ENCODE measurements at regions not wholly inside any gene's neighbourhood (a gene's known extent, or its start where the extent isn't known, plus 50 kb on each side); places are given as distances from the start of the nearest gene placed in this dataset.

GRCh38 chr3:70608434-70608833 lies 296.0 kb upstream of the MDFIC2 start:
- H3K9me2 ChIP-seq (ENCODE audit: insufficient read depth, low read length) = no peaks in the 10 kb centered on the region
- H4K20me1 ChIP-seq (ENCODE audit: insufficient read depth) = no peaks in the 10 kb centered on the region
- no peaks in the 10 kb centered on the region for H3K9me3 ChIP-seq (ENCODE audit: low read length)
- no peak overlapping the region for H3K9ac ChIP-seq (ENCODE audit: low read length)
- no peak overlapping the region for H3K4me3 ChIP-seq (ENCODE audit: low read length)
- H2AFZ ChIP-seq (ENCODE audit: low read depth, low read length) = no peak overlapping the region
- no peaks in the 10 kb centered on the region for H3K27me3 ChIP-seq (ENCODE audit: insufficient read depth, low read depth, low read length)
- H3K36me3 ChIP-seq (ENCODE audit: insufficient read depth, low read length) = no peaks in the 10 kb centered on the region
- H3F3A ChIP-seq (ENCODE audit: insufficient read depth, low read length, poor library complexity, severe bottlenecking) = no peaks in the 10 kb centered on the region
- H3K79me2 ChIP-seq (replicated peaks; ENCODE audit: insufficient read depth, low read length) = no peaks in the 10 kb centered on the region
- no peak overlapping the region for H3K4me2 ChIP-seq (ENCODE audit: low read length)
- TF ChIP-seq TAF1 (IDR thresholded peaks at IDR 0.05; ENCODE audit: low read depth) (no peak), EP300 (conservative IDR thresholded peaks at IDR 0.05; ENCODE audit: poor library complexity, severe bottlenecking) (no peak), MXI1 (conservative IDR thresholded peaks at IDR 0.05; ENCODE audit: poor library complexity, severe bottlenecking) (no peak), REST (IDR thresholded peaks at IDR 0.05; ENCODE audit: borderline replicate concordance) (no peak), CTCF (IDR thresholded peaks at IDR 0.05; ENCODE audit: poor library complexity, severe bottlenecking) (no peak), POLR2AphosphoS5 (IDR thresholded peaks at IDR 0.05) (no peak), SMC3 (conservative IDR thresholded peaks at IDR 0.05; ENCODE audit: poor library complexity) (no peak), EZH2 (IDR thresholded peaks at IDR 0.05; ENCODE audit: borderline replicate concordance, insufficient read depth, low read length, poor library complexity, severe bottlenecking) (no peak), RAD21 (conservative IDR thresholded peaks at IDR 0.05) (no peak)
- no peak overlapping the region for H3K27ac ChIP-seq (ENCODE audit: low read length)

GRCh38 chr3:70607469-70607868 lies 295.0 kb upstream of the MDFIC2 start:
- Histone ChIP-seq H3K4me2 (ENCODE audit: low read length) (no peak overlapping the region), H3K9ac (ENCODE audit: low read length) (no peak overlapping the region), H3K27ac (ENCODE audit: low read length) (no peak overlapping the region), H3K4me3 (ENCODE audit: low read length) (no peak overlapping the region), H3K27me3 (ENCODE audit: insufficient read depth, low read depth, low read length) (no peaks in the 10 kb centered on the region), H3K36me3 (ENCODE audit: insufficient read depth, low read length) (no peaks in the 10 kb centered on the region), H3K9me2 (ENCODE audit: insufficient read depth, low read length) (no peaks in the 10 kb centered on the region), H2AFZ (ENCODE audit: low read depth, low read length) (no peak overlapping the region), H4K20me1 (ENCODE audit: insufficient read depth) (no peaks in the 10 kb centered on the region), H3F3A (ENCODE audit: insufficient read depth, low read length, poor library complexity, severe bottlenecking) (no peaks in the 10 kb centered on the region), H3K79me2 (replicated peaks; ENCODE audit: insufficient read depth, low read length) (no peaks in the 10 kb centered on the region), H3K9me3 (ENCODE audit: low read length) (no peaks in the 10 kb centered on the region)
- TF ChIP-seq TAF1 (IDR thresholded peaks at IDR 0.05; ENCODE audit: low read depth) (no peak), POLR2AphosphoS5 (IDR thresholded peaks at IDR 0.05) (no peak), MXI1 (conservative IDR thresholded peaks at IDR 0.05; ENCODE audit: poor library complexity, severe bottlenecking) (no peak), EP300 (conservative IDR thresholded peaks at IDR 0.05; ENCODE audit: poor library complexity, severe bottlenecking) (no peak), RAD21 (conservative IDR thresholded peaks at IDR 0.05) (no peak), CTCF (IDR thresholded peaks at IDR 0.05; ENCODE audit: poor library complexity, severe bottlenecking) (no peak)

Data from neural cell (in vitro differentiated cells).